ENCODE measurements at regions not wholly inside any gene's neighbourhood (a gene's known extent, or its start where the extent isn't known, plus 50 kb on each side); places are given as distances from the start of the nearest gene placed in this dataset.

DNA sequence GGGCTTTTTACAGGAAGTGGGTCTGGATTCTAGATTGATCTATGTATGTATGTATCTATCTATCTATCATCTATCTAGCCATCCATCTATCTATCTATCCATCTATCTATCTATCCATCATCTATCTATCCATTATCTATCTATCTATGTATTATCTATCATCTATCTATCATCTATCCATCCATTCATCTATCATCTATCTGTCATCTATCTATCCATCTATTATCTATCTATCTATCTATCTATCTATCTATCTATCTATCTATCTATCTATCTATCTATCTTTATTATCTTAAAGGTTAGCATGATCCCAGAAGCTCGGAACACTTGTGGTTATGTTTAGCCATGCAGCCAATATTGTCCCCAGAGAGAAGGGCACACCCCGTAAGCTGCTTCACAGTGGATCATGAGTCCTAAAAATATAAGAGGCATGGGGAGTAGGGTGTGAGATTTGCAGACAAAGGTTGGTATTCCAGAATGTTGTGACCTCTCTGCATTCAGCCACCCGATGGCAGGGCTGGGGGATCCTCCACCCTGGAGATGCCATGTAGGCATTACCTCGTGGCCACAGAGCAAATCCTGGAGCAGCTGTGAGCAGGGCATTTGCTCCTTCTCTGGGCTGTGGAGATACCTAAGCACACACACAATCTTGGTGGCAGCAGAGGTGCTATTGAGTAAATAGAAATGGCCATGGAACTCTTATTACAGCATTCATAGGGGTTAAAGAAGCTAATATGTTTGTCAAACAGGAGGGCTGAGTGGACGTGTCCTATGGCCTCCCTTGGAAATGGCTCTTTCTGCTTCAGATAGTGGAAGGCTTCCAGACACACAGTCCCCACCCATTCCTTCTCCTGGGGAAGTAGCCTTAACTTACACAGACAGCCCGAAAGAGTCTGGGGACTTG, 310.0 kb upstream of the TSHZ3 start:
- DNase-seq (ENCODE audit: low read depth, low spot score), result no peak

DNA sequence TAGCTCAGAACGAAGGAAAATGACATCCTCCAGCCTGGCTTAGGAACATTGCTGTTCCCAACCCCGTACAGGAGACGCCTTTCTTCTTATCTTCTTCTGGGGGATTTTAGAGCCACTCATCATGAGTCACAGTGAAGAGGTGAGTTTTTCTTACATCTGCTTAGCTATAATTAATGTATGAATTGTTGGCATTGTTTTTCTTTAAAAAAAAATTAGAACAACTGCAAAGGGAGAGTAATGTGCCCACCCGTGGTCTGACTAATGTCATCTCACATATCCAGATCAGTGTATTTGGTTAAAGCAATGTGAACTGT, 310.6 kb upstream of the TSHZ3 start:
- DNase-seq (ENCODE audit: low read depth, low spot score), result no peak

DNA sequence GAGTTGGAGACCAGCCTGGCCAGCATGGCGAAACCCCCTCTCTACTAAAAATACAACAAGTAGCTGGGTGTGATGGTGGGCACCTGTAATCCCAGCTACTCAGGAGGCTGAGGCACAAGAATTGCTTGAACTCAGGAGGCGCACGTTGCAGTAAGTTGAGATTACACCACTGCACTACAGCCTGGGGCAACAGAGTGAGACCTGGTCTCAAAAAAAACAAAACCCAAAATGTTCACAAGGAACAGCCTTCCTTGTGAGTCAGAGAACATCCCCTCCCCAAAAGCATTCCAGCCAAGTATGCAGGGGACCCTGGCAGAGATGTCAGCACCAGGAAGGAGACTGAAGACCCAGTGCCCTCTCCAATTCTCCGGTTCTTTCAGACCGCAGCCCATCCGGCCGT, 314.9 kb upstream of the TSHZ3 start:
- DNase-seq (ENCODE audit: low read depth, low spot score), result no peak

DNA sequence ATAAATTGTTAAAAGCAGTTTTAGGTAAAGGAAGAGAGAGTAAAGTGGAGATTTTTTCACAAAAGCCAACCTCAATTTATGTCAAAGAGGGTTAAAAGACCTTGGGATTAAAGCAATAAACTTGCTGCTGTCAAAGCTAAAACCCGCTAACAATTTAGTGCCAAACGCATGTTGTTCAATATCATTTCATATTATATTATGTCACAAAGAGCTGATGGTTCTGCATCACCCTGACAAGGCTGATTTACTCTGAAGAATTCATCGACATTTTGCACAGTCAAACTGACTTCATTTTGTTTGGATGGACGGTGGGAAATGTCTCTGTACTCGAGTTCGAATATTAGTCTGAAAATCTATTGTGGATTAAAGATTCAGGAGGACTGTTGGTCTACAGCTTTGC, 315.8 kb upstream of the TSHZ3 start:
- no peak for DNase-seq (ENCODE audit: low read depth, low spot score)

DNA sequence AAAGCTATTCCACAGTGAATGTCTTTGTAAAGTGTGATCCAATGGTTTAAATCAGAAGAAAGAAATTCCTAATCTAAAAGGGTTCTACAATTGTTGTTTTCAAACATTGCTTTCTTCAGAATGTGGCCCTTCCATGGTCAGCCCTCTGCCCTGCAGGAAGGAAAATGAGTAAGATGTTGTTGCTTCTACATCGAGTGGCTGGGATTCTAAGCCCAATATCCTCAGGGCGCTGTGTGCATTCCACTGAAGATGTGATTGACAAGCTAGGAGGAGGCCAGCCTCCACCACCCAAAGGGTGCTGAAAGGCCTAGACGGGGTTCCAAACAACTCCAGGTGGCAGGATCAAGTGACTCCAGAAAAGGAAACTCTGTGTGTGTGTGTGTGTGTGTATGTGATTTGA, 316.9 kb upstream of the TSHZ3 start:
- DNase-seq (ENCODE audit: low read depth, low spot score), result no peak

DNA sequence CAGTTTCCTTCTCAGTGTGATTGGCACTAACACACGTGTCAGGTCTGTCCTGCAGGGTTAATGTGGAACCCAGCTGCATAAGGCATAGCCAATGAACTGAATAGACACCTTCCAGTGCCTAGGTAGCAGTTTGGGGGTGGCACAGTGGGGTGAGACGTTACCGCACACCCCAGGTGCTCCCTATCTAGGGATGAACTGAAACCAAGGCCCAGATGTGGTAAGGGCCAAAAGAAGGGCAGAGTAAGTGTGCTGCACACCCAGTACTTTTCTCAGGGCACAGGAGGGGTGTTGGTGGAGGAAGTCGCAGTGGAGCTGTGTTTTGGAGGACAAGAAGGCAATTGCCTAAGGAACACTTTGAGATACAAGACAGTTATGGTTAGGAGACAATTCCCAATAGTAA, 317.9 kb upstream of the TSHZ3 start:
- DNase-seq (ENCODE audit: low read depth, low spot score), result no peak

DNA sequence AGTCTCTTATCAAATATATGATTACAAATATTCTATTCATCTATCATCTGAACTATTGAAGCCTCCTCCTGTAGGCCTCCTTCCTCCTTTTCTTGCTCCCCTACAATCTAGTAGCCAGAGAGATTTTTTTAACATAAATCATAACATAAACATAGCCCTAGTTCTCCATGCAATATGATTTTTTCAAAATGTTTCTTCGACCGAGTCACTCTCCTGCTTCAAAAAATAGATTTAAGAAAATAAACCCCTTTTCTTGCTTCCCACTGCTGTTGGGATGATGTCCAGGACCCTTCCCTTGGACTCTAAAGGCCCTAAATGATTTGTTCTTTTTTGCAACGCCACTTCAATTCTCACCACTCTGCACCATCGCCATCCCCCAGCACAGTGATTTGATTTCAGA, 319.7 kb upstream of the TSHZ3 start:
- DNase-seq (ENCODE audit: low read depth, low spot score), result no peak

DNA sequence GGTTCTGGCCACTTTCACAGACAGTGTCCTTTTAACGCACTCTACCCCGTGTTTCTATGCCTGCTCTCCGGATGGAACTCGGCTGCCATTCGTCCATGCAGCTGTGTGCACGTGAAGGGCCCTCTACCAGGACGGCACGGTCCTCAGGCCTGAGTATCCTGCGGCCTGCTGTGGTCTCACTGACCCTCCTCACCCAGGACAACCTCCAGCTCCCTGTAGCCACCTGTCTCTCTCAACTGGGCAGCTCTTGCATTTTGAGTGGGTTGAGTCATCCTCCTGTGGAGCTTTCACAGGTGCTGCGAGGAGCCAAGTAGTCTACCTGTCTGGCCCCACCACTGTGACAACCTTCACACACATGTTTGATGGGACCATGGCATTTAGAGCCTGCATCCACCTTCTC, 321.7 kb upstream of the TSHZ3 start:
- no peak for DNase-seq (ENCODE audit: low read depth, low spot score)

DNA sequence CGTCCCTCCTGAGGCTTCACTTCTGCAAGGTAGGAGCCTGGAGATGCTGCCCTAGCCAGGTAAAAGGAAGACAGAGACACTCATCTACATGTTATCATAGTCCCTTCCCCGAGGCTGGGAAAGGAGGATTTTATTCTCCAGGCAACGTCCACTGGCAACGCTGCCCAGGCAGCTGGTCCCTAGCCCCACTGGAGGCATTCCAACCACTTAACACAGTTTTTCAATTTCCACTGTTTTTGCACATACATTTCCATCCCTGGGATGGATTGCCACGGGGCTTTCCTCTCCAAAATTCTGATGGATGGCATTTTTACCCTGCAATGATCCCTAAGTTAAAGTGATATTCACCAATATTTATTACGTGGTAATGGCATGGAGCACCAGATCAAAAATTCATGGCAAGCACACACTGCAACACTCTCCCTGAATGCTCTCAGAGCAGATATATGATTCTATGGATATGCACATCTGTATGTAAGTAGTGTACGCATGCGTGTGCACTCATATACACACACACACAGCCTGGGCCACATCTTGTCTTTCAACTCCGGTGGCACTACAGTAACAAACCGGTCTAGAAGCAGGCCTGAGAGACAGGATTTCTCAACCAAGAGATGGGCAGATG, 322.3 kb upstream of the TSHZ3 start:
- DNase-seq (ENCODE audit: low read depth, low spot score), result no peak

DNA sequence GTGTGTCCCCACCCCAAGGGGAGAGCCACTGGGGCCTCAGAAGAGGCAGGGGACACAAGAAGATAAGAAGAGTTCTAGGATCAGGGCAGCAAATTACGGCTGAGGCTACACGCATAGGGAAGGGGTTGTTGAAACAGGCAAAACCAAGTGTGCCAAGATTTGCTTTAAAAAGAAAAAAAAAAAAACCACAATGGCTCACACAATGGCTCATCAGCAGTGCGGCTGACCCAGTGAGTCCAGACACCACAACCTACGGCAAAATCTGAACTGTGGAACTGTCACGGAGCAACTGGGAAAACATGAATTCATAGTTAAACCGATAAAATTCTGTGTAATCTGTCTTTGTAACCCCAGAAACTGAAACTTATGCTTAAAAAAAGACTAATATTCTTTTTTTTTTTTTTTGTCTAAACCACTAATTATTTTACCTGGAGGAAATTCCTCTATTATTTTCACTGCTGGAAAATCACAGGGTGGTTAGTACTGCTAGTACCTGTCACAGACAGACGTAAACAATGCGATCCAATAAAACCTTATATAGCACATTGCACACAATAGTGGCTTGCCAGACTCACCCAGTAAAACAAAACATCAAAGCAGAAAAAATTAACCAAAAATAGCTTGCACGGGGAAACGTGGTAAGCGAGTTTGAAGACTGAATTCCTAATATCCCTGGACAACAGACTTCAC, 325.4 kb upstream of the TSHZ3 start:
- DNase-seq (ENCODE audit: low read depth, low spot score), result no peak

DNA sequence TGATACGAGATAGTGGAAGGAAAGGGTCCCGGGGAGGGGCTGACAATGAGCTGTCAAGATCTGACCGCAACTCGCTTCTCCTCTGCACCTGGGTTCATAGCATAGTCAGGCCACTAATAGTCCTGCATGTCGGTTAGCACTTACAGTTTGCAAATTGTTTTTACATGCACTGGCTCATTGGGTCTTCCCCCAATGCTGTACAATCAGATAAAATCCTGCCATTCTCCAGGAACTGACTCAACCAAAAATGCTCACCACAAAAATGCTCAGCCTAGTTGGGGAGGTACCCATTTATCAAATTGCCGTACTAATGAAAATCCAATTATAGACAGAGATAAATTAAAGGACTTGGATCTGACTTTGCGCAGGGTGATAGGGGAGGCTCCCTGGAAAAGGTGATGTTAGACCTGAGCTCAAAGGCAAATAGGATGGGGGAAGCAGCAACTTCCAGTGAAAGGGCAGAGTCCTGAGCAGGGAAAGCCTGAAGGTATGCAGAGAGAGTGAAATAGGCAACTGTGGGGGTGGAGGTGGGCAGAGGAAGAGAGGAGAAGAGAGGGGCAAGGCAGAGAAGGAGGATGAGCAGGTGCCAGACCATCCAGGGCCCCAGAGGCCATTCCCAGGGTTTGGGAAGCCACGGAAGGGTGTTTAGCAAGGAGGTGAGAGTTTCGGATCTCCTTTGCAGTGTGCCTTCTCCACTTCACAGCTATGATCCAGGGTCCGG, 326.1 kb upstream of the TSHZ3 start:
- DNase-seq (ENCODE audit: low read depth, low spot score), result no peak

DNA sequence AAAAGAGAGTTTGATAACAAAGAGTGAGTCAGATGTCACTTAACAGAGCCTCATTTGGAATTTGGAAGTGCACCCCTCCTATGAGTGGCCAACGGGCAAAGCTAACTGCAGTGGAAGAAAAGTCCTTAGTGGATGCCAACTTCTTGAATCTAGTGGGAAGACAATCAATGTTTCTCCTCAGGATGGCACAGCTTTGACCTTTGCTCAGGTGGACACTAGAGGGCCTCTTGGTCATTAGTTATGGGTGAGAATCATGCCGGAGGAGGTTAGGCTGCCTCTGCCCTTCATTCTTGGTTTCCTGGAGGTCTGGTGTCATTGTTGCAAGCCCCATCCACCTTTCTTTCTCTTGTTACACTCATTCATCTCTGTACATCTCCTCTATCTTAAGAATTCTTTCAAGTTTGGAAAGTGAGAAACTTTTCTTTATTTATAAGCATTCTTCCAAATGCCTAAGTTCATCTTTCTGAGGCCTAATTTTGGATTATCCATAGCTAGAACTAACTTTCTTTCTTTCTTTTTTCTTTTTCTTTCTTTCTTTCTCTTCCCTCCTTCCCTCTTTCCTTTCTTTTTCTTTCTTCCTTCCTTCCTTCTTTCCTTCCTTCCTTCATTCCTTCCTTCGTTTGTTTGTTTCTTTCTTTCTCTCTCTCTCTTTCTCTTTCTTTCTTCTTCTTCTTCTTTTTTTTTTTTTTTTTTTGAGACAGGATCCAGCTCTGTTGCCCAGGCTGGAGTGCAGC, 327.2 kb upstream of the TSHZ3 start:
- no peak for DNase-seq (ENCODE audit: low read depth, low spot score)

DNA sequence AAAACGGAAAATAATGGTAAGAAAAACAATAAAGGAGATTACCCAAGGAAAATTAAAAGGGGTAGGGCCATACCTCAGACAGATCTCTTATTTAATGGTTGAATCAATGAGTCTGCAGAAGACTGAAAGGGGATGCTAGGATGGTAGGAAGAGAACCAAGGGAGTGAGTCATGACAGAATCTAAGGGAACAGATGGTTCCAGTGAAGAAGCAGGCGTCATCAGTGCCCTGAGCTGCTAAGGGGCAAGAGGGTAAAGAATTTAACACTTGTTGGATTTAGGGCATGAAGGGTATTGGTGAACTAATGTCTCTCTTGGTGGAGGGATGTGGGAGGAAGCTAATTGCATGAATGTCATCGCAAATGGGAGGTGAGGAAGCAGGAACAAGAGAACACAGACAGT, 329.2 kb upstream of the TSHZ3 start:
- DNase-seq (ENCODE audit: low read depth, low spot score), result no peak

DNA sequence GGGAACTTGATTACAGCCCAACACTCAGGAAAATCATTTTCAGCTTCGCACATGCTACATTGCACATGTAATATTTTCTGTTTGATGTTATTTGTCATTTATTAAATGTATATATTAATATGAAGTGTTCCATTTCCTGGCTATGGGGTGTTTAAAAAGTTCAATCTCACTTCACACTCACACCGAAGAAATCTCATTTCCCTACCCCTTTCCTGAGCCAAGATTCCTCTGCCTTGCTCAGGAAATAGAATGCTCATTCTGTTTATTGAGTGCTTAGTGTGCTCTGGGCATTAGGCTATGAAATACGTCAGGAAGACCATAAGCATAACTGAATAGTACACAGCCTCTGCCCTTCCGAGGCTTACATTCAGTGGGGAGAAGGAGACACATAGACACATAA, 331.9 kb upstream of the TSHZ3 start:
- DNase-seq (ENCODE audit: low read depth, low spot score), result no peak

DNA sequence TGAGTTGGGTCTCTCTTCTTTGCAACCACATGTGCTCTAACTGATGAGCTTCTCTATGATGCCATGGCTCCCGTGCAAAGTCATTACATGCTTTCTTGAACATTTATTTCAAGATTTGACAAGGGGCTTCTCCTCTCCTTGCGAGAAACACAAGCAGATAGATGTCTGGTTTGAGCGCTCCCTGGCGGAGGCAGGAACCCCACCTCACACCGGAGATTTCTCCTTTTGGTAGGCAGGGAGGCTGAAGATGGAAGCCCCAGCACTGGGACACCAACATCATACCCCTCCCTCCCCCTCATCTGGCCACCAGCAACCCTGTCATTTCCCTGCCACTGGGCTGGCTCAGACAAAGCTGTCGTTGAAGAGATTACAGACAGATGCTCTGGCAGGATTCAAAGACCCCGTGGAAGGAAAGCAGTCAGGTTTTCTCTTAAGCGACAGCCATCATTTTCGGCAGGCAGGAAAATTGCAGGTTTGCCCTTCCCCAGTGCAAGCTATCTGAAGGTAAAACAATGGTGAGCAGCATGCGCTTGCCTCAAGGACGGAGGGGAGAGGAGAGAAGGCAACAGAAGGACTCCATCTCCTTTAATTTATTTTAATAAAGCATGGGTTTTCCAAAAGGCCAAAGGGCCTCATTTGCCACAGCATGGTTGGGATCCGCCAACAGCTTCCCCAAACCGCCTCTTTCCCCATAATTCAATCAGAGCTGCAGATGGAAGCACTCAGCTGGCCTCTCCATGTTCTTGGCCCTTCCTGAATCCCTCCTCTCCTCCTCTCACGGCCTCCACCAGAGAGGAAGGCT, 344.1 kb upstream of the TSHZ3 start:
- DNase-seq (ENCODE audit: low read depth, low spot score), result no peak

DNA sequence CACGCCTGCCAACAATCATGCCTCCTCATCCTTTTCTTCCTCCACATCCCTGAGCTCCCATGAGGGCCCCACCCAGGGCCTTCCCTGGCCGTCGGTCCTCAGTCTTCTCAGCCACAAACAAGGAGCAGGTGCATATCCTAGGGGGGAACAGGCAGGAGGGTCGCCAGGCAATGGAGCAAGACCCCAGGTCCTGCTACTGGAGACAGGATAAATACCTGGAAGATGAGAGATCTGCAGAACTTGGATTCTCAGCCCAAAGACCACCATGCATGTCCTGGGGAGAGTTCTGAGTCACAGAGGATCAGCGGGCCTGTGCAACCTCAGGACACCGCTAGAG, 344.7 kb upstream of the TSHZ3 start:
- DNase-seq (ENCODE audit: low read depth, low spot score), result no peak

DNA sequence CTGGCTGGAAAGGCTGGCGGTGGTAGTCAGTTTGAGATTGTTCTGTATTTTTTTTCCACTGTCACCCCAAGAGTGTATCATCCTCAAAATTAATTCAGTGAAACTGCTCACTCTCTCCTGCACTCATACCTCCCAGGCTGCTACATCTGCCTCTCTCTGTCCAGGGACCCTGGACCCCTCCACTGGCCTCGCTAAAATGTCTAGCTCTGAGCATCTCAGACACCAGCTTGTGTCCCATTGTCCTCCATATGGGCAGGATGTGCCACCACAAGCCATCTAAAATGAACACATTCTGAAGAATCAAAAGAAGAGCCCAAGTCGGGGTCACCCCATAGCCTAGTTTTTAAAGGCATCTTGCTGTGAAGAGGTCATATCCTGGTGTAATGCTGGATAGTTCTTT, 345.5 kb upstream of the TSHZ3 start:
- no peak for DNase-seq (ENCODE audit: low read depth, low spot score)

DNA sequence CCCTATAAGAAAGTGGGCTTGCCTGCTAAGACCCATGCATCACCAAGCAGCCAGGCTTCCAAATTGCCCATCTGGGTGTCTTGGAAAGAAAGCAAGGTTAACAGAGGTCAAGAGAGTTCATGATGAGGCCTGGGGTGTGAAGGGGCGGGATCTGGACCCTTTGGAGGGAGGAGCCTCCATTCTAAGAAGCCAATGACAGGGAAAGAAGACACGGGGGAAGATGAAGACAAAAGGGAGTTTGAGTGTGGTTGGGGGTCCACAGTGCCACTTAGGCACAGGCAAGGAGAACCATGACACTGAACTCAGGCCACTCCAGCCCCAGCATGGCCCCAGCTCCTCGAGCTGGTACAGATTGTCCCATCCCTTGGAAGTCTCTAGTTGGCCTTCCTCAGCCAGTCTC, 350.2 kb upstream of the TSHZ3 start:
- DNase-seq (ENCODE audit: low read depth, low spot score), result no peak

DNA sequence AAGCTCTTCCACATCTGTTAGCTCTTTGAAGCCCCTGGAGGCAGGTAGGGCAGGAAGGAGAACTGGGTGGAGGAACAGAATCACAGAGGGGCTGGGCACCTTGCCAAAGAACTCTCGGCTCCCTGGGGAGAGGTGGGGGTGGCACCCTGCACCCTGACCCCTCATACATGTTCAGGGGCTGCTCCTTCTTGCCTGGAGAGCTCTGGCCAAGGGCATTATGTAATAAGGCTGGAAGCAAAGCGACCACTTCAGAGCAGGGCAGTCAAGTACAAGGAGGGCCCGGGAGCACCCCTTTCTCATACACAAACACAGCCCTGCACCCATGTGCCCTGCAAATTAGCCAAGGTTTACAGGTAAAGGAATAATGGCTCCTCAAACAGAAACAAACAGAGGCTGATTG, 351.9 kb upstream of the TSHZ3 start:
- no peak for DNase-seq (ENCODE audit: low read depth, low spot score)

DNA sequence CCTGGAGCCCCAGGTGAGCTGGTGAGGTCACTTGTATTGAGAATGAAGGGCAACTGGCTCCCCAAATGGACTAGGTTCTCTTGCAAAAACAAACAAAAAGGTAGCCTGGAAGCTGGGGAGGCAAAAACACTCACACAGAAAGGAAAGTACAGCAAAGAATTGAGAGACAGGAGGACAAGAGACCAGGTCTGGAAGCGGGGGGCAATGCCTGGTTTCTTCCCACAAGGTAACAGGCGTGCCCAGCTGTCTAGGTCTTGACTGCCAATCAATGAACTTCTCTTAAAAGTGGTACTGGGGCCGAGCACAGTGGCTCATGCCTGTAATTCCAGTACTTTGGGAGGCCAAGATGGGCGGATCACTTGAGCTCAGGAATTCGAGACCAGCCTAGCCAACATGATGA, 356.4 kb upstream of the TSHZ3 start:
- no peak for DNase-seq (ENCODE audit: low read depth, low spot score)

DNA sequence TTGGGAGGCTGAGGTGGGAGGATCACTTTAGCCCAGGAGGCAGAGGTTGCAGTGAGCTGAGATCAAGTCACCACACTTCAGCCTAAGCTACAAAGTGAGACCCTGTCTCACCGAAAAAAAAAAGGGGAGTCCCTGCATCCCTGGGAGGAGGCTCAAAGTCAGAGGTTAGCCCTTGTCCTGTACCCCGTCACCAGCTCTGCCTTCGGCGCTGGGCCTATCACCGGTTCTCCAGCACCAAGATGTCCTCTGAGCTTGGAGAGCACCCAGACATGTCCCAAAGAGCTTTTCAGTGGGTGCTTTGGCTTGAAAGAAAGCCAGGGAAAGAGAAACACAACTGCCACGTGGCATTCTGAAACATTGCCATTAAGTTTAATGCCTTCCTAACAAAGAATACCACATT, 356.9 kb upstream of the TSHZ3 start:
- DNase-seq (ENCODE audit: low read depth, low spot score), result no peak

Measured in activated naive CD8-positive, alpha-beta T cell treated with anti-CD3 and anti-CD28 coated beads, Interleukin-2, amount 50 U/mL, for 16 hours (primary cell).